B cell (primary cell): ENCODE measurements at regions not wholly inside any gene's neighbourhood (a gene's known extent, or its start where the extent isn't known, plus 50 kb on each side); places are given as distances from the start of the nearest gene placed in this dataset.

Experiments used
- EZH2 ChIP-seq: IDR thresholded peaks from 2 replicates; pipeline ENCODE4 v1.6.1; 2012; ENCODE audit warnings: borderline replicate concordance, low read depth, mild to moderate bottlenecking, moderate library complexity, low read length; ENCODE audit not compliant: insufficient read depth, poor library complexity, severe bottlenecking
- TF ChIP-seq, protein P1 (sequence below): fragments of 200-600 bp; IDR thresholded peaks from one replicate; pipeline ENCODE4 v1.8.0; 2022; ENCODE audit warnings: antibody characterized with exemption, mild to moderate bottlenecking

DNA sequence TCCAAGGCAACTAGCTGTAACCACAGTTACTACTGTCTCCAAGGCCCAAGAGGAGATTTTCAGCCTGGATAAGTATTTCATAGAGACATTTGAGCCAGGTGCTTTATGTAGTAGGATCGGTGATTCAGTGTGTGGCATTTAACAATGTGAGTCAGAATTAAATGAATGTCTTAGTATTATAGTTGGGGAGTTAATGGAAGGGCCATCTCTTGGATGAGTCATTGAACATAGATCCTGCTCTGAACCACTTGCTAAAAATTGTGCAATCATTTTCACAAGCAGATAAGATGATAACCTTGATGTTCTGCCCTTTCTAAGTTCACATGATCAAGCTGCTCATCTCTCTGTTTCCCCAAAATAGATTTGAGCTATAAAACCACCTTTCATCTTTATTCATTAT lies 668.9 kb upstream of the CITED2 start:
- TF ChIP-seq, protein P1, sequence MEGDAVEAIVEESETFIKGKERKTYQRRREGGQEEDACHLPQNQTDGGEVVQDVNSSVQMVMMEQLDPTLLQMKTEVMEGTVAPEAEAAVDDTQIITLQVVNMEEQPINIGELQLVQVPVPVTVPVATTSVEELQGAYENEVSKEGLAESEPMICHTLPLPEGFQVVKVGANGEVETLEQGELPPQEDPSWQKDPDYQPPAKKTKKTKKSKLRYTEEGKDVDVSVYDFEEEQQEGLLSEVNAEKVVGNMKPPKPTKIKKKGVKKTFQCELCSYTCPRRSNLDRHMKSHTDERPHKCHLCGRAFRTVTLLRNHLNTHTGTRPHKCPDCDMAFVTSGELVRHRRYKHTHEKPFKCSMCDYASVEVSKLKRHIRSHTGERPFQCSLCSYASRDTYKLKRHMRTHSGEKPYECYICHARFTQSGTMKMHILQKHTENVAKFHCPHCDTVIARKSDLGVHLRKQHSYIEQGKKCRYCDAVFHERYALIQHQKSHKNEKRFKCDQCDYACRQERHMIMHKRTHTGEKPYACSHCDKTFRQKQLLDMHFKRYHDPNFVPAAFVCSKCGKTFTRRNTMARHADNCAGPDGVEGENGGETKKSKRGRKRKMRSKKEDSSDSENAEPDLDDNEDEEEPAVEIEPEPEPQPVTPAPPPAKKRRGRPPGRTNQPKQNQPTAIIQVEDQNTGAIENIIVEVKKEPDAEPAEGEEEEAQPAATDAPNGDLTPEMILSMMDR, result no peak
- TF ChIP-seq EZH2, result no peak
